ENCODE measurements at regions not wholly inside any gene's neighbourhood (a gene's known extent, or its start where the extent isn't known, plus 50 kb on each side); places are given as distances from the start of the nearest gene placed in this dataset.

GRCh38 chr12:3923021-3923420 lies 49.8 kb upstream of the PARP11 start:
- TF ChIP-seq RAD21 (IDR thresholded peaks at IDR 0.05; ENCODE audit: low read depth): no peak
- no peak for TF ChIP-seq POLR2AphosphoS5 (IDR thresholded peaks at IDR 0.05; ENCODE audit: low read depth, low read length)
- no peak for TF ChIP-seq CTCF (IDR thresholded peaks at IDR 0.05 in 2 of 3, conservative IDR thresholded peaks at IDR 0.05 in 1 of 3; ENCODE audit: borderline replicate concordance in 1 of 3, insufficient read depth in 1 of 3, low read depth in 2 of 3, low read length in 2 of 3)
- no peak for TF ChIP-seq TCF7L2 (IDR thresholded peaks at IDR 0.05; ENCODE audit: borderline replicate concordance, extremely low read depth, insufficient read depth, insufficient read length)
- no peak for TF ChIP-seq ZFX (IDR thresholded peaks at IDR 0.05)
- TF ChIP-seq SRF (IDR thresholded peaks at IDR 0.05; ENCODE audit: low read depth): no peak
- no peak for TF ChIP-seq POLR2A (IDR thresholded peaks at IDR 0.05; ENCODE audit: borderline replicate concordance, extremely low read depth, insufficient read depth, insufficient read length)
- no peak for TF ChIP-seq SP1 (IDR thresholded peaks at IDR 0.05; ENCODE audit: low read depth)
- TF ChIP-seq EGR1 (IDR thresholded peaks at IDR 0.05; ENCODE audit: low read depth): no peak
- no peak for TF ChIP-seq EZH2phosphoT487 (IDR thresholded peaks at IDR 0.05; ENCODE audit: borderline replicate concordance)
- no peak for TF ChIP-seq ATF3 (IDR thresholded peaks at IDR 0.05)
- TF ChIP-seq JUND (IDR thresholded peaks at IDR 0.05): no peak
- no peak for TF ChIP-seq ZNF274 (IDR thresholded peaks at IDR 0.05; ENCODE audit: low read depth, low read length)
- TF ChIP-seq EZH2 (IDR thresholded peaks at IDR 0.05): no peak

Data from HCT116 (cell line).